ENCODE measurements at regions not wholly inside any gene's neighbourhood (a gene's known extent, or its start where the extent isn't known, plus 50 kb on each side); places are given as distances from the start of the nearest gene placed in this dataset.
A peak's percentile ranks its signal among the peaks of the same experiment; 100 is the strongest.

DNA sequence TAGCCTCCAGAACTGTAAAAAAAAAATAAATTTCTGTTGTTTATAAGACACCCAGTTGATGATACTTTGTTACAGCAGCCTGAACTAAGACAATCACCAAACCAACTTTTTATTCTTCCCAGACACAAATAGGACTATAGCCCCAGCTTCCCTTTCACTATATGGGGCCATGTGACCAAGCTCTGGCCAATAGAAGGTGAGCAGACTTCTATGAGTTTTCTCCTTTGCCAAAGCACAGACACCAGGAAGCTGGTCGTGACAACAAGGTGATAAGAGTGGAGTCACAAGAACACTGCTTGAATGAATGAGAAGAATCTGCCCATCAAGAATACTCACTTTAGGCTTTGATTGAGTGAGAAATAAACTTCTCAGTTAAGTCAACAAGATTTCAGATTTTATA, 217.7 kb downstream of the DEPDC1B start:
- H3K79me2 ChIP-seq (ENCODE audit: insufficient read depth, low read length): peaks cover 16% of the 10 kb centered on the region
- BruUV-seq (replicated peaks): no TSS peak
- no peak for DNase-seq (ENCODE audit: low spot score)
- H3K4me2 ChIP-seq (ENCODE audit: low read depth, low read length): no peak overlapping the region
- FAIRE-seq: no peak
- no peak overlapping the region for H2AFZ ChIP-seq (ENCODE audit: low read length)
- no peak overlapping the region for H3K9ac ChIP-seq (ENCODE audit: insufficient read depth, low read depth, low read length)
- 19% methylated on average over 1 of the region's 1 CpG for WGBS (ENCODE audit: low lambda C conversion rate)
- no peak for ATAC-seq
- H3K27ac ChIP-seq (ENCODE audit: extremely low read length, insufficient read depth, low read length): no peak overlapping the region
- H3K27me3 ChIP-seq (ENCODE audit: control insufficient read depth in 1 of 2, insufficient read depth in 2 of 2, low read length in 2 of 2): no peaks in the 10 kb centered on the region
- CTCF ChIA-PET (ENCODE audit: low intra/inter-chr PET ratio, low total read pairs): no interaction called here
- intact Hi-C loops (cut with micrococcal nuclease; ENCODE audit: unreplicated experiment): loop anchor here (10.0 kb wide), 2 partner anchors 68 to 82 kb away; no protein-coding TSS in a partner anchor
- H4K20me1 ChIP-seq (ENCODE audit: insufficient read depth, low read length): no peaks in the 10 kb centered on the region
- H3K36me3 ChIP-seq (replicated peaks in 1 of 2; ENCODE audit: control insufficient read depth in 1 of 2, insufficient read depth in 2 of 2, low read length in 2 of 2): no peaks in the 10 kb centered on the region
- peaks cover 5% of the 10 kb centered on the region for H3K9me3 ChIP-seq (ENCODE audit: low read length)
- POLR2A ChIA-PET: interaction anchor here (1.1 kb wide), 1 partner anchor 35 kb away, joined by 3 read pairs; no protein-coding TSS in a partner anchor
- H3K4me1 ChIP-seq (ENCODE audit: insufficient read depth, low read length): peaks cover 64% of the 10 kb centered on the region
- in situ Hi-C loops (cut with HindIII; ENCODE audit: extremely low pct_ligation_motif_present, low pct_unique_long_range_greater_than_20kb): no loop called here
- H3K4me3 ChIP-seq (replicated peaks in 1 of 3; ENCODE audit: insufficient read depth in 1 of 3, low read depth in 2 of 3, low read length in 3 of 3): no peak overlapping the region
- TF ChIP-seq, protein P1, sequence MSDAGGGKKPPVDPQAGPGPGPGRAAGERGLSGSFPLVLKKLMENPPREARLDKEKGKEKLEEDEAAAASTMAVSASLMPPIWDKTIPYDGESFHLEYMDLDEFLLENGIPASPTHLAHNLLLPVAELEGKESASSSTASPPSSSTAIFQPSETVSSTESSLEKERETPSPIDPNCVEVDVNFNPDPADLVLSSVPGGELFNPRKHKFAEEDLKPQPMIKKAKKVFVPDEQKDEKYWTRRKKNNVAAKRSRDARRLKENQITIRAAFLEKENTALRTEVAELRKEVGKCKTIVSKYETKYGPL (CRISPR knock-in tag; IDR thresholded peaks at IDR 0.05): no peak
- TF ChIP-seq, protein P2, sequence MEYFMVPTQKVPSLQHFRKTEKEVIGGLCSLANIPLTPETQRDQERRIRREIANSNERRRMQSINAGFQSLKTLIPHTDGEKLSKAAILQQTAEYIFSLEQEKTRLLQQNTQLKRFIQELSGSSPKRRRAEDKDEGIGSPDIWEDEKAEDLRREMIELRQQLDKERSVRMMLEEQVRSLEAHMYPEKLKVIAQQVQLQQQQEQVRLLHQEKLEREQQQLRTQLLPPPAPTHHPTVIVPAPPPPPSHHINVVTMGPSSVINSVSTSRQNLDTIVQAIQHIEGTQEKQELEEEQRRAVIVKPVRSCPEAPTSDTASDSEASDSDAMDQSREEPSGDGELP (IDR thresholded peaks at IDR 0.05; ENCODE audit: borderline replicate concordance, low read depth): no peak
- TF ChIP-seq ATF7 (IDR thresholded peaks at IDR 0.05): no peak
- no peak for TF ChIP-seq ATF7 (CRISPR knock-in tag; IDR thresholded peaks at IDR 0.05)
- TF ChIP-seq GATAD2A (CRISPR knock-in tag; IDR thresholded peaks at IDR 0.05): no peak
- no peak for TF ChIP-seq AKAP8 (CRISPR knock-in tag; IDR thresholded peaks at IDR 0.05)
- peak; percentile 59; the same call in 1 of the 2 replicates for TF ChIP-seq NFYC (CRISPR knock-in tag; IDR thresholded peaks at IDR 0.05)
- TF ChIP-seq AGO2 (optimal IDR thresholded peaks at IDR 0.05; ENCODE audit: low read depth, low read length): no peak
- no peak for TF ChIP-seq ZNF350 (CRISPR knock-in tag; IDR thresholded peaks at IDR 0.05; ENCODE audit: borderline replicate concordance, low read depth)
- TF ChIP-seq ZNF773 (CRISPR knock-in tag; IDR thresholded peaks at IDR 0.05; ENCODE audit: borderline replicate concordance): no peak
- TF ChIP-seq FOXC1 (CRISPR knock-in tag; IDR thresholded peaks at IDR 0.05; ENCODE audit: borderline replicate concordance): no peak
- no peak for TF ChIP-seq ZNF598 (CRISPR knock-in tag; IDR thresholded peaks at IDR 0.05; ENCODE audit: borderline replicate concordance)
- TF ChIP-seq BCL6 (CRISPR knock-in tag; IDR thresholded peaks at IDR 0.05): no peak
- TF ChIP-seq ZNF317 (CRISPR knock-in tag; IDR thresholded peaks at IDR 0.05): no peak
- TF ChIP-seq, protein P3, sequence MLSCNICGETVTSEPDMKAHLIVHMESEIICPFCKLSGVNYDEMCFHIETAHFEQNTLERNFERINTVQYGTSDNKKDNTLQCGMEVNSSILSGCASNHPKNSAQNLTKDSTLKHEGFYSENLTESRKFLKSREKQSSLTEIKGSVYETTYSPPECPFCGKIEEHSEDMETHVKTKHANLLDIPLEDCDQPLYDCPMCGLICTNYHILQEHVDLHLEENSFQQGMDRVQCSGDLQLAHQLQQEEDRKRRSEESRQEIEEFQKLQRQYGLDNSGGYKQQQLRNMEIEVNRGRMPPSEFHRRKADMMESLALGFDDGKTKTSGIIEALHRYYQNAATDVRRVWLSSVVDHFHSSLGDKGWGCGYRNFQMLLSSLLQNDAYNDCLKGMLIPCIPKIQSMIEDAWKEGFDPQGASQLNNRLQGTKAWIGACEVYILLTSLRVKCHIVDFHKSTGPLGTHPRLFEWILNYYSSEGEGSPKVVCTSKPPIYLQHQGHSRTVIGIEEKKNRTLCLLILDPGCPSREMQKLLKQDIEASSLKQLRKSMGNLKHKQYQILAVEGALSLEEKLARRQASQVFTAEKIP (CRISPR knock-in tag; IDR thresholded peaks at IDR 0.05; ENCODE audit: borderline replicate concordance): no peak
- no peak for TF ChIP-seq SRY (CRISPR knock-in tag; IDR thresholded peaks at IDR 0.05)
- TF ChIP-seq HNRNPL (IDR thresholded peaks at IDR 0.05; ENCODE audit: low read depth, low read length): no peak
- no peak for TF ChIP-seq ZZZ3 (CRISPR knock-in tag; IDR thresholded peaks at IDR 0.05; ENCODE audit: borderline replicate concordance)
- TF ChIP-seq, protein P4, sequence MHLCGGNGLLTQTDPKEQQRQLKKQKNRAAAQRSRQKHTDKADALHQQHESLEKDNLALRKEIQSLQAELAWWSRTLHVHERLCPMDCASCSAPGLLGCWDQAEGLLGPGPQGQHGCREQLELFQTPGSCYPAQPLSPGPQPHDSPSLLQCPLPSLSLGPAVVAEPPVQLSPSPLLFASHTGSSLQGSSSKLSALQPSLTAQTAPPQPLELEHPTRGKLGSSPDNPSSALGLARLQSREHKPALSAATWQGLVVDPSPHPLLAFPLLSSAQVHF (CRISPR knock-in tag; IDR thresholded peaks at IDR 0.05): no peak
- peak; percentile 27; the same call in 1 of the 2 replicates for TF ChIP-seq NFYB (CRISPR knock-in tag; IDR thresholded peaks at IDR 0.05)
- no peak for TF ChIP-seq ZNF329 (CRISPR knock-in tag; IDR thresholded peaks at IDR 0.05; ENCODE audit: low read depth)
- no peak for TF ChIP-seq MTA3 (CRISPR knock-in tag; IDR thresholded peaks at IDR 0.05)
